ENCODE measurements at regions not wholly inside any gene's neighbourhood (a gene's known extent, or its start where the extent isn't known, plus 50 kb on each side); places are given as distances from the start of the nearest gene placed in this dataset.

GRCh38 chr18:67279988-67280387 lies 236.5 kb downstream of the DSEL start:
- TF ChIP-seq, protein P1, sequence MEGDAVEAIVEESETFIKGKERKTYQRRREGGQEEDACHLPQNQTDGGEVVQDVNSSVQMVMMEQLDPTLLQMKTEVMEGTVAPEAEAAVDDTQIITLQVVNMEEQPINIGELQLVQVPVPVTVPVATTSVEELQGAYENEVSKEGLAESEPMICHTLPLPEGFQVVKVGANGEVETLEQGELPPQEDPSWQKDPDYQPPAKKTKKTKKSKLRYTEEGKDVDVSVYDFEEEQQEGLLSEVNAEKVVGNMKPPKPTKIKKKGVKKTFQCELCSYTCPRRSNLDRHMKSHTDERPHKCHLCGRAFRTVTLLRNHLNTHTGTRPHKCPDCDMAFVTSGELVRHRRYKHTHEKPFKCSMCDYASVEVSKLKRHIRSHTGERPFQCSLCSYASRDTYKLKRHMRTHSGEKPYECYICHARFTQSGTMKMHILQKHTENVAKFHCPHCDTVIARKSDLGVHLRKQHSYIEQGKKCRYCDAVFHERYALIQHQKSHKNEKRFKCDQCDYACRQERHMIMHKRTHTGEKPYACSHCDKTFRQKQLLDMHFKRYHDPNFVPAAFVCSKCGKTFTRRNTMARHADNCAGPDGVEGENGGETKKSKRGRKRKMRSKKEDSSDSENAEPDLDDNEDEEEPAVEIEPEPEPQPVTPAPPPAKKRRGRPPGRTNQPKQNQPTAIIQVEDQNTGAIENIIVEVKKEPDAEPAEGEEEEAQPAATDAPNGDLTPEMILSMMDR (conservative IDR thresholded peaks at IDR 0.05 in 1 of 2, IDR thresholded peaks at IDR 0.05 in 1 of 2; ENCODE audit: extremely low read depth in 1 of 2, insufficient read depth in 1 of 2, low read depth in 1 of 2, low read length in 2 of 2), result no peak
- no peak for TF ChIP-seq EZH2 (IDR thresholded peaks at IDR 0.05; ENCODE audit: borderline replicate concordance, low read length)

Measured in mammary epithelial cell (primary cell).